ENCODE measurements at regions not wholly inside any gene's neighbourhood (a gene's known extent, or its start where the extent isn't known, plus 50 kb on each side); places are given as distances from the start of the nearest gene placed in this dataset.

DNA sequence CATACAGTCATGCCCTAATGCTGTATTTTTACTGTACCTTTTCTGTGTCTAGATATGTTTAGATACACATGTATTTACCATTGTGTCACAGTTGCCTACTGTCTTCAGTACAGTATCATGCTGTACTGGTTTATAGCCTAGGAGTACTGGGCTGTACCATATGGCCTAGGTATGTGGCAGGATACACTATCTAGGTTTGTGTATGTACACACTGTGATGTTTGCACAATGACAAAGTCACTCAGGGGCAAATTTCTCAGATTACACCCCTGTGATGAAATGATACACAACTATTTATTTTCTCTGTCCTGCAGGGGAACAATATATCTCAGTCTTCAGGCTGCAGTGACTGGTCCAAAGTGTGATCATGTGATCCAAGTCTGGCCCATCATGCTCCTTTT lies 1076.1 kb downstream of the VRK1 start (continued):
- TF ChIP-seq, protein P1, sequence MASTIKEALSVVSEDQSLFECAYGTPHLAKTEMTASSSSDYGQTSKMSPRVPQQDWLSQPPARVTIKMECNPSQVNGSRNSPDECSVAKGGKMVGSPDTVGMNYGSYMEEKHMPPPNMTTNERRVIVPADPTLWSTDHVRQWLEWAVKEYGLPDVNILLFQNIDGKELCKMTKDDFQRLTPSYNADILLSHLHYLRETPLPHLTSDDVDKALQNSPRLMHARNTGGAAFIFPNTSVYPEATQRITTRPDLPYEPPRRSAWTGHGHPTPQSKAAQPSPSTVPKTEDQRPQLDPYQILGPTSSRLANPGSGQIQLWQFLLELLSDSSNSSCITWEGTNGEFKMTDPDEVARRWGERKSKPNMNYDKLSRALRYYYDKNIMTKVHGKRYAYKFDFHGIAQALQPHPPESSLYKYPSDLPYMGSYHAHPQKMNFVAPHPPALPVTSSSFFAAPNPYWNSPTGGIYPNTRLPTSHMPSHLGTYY (CRISPR knock-in tag; IDR thresholded peaks at IDR 0.05): no peak

DNA sequence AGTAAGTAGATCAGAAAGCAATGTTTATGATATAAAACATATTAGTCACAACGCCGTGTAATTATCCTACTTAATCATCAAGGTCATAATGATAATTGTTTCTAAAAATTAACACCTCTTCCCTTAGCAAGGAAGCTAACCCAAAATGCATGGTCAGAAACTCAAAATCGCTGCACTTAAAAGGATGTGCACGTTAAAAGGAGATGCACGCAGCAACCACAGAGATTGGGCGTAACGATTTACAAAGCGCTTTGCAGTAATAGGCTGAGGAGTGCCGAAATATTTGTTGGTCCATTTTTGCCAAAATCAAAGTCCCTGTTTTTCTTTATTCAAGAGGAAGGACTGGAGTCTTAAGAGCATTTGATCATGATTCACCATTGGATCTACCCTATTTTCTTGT lies 1077.2 kb downstream of the VRK1 start:
- no peaks in the 10 kb centered on the region for H3K9me3 Mint-ChIP-seq
- no peak for DNase-seq (ENCODE audit: low spot score)
- ATAC-seq: no peak
- ChIA-PET CTCF (no interaction called here), POLR2A (no interaction called here)
- H3K4me3 Mint-ChIP-seq: no peak overlapping the region
- no peaks in the 10 kb centered on the region for H3K36me3 Mint-ChIP-seq
- H3K27ac Mint-ChIP-seq: no peak overlapping the region
- peaks cover 20% of the 10 kb centered on the region for H3K4me1 Mint-ChIP-seq
- no peak for TF ChIP-seq SMAD3 (CRISPR knock-in tag; IDR thresholded peaks at IDR 0.05; ENCODE audit: borderline replicate concordance)
- TF ChIP-seq, protein P2, sequence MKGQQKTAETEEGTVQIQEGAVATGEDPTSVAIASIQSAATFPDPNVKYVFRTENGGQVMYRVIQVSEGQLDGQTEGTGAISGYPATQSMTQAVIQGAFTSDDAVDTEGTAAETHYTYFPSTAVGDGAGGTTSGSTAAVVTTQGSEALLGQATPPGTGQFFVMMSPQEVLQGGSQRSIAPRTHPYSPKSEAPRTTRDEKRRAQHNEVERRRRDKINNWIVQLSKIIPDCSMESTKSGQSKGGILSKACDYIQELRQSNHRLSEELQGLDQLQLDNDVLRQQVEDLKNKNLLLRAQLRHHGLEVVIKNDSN (CRISPR knock-in tag; IDR thresholded peaks at IDR 0.05): no peak
- no peak for TF ChIP-seq ETV6 (CRISPR knock-in tag; IDR thresholded peaks at IDR 0.05)
- TF ChIP-seq NR2C2 (CRISPR knock-in tag; IDR thresholded peaks at IDR 0.05): no peak
- TF ChIP-seq JUN (CRISPR knock-in tag; IDR thresholded peaks at IDR 0.05): no peak
- no peak for TF ChIP-seq NFE2L1 (CRISPR knock-in tag; IDR thresholded peaks at IDR 0.05)
- TF ChIP-seq, protein P3, sequence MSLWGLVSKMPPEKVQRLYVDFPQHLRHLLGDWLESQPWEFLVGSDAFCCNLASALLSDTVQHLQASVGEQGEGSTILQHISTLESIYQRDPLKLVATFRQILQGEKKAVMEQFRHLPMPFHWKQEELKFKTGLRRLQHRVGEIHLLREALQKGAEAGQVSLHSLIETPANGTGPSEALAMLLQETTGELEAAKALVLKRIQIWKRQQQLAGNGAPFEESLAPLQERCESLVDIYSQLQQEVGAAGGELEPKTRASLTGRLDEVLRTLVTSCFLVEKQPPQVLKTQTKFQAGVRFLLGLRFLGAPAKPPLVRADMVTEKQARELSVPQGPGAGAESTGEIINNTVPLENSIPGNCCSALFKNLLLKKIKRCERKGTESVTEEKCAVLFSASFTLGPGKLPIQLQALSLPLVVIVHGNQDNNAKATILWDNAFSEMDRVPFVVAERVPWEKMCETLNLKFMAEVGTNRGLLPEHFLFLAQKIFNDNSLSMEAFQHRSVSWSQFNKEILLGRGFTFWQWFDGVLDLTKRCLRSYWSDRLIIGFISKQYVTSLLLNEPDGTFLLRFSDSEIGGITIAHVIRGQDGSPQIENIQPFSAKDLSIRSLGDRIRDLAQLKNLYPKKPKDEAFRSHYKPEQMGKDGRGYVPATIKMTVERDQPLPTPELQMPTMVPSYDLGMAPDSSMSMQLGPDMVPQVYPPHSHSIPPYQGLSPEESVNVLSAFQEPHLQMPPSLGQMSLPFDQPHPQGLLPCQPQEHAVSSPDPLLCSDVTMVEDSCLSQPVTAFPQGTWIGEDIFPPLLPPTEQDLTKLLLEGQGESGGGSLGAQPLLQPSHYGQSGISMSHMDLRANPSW (CRISPR knock-in tag; conservative IDR thresholded peaks at IDR 0.05; ENCODE audit: low read depth): no peak
- TF ChIP-seq, protein P4, sequence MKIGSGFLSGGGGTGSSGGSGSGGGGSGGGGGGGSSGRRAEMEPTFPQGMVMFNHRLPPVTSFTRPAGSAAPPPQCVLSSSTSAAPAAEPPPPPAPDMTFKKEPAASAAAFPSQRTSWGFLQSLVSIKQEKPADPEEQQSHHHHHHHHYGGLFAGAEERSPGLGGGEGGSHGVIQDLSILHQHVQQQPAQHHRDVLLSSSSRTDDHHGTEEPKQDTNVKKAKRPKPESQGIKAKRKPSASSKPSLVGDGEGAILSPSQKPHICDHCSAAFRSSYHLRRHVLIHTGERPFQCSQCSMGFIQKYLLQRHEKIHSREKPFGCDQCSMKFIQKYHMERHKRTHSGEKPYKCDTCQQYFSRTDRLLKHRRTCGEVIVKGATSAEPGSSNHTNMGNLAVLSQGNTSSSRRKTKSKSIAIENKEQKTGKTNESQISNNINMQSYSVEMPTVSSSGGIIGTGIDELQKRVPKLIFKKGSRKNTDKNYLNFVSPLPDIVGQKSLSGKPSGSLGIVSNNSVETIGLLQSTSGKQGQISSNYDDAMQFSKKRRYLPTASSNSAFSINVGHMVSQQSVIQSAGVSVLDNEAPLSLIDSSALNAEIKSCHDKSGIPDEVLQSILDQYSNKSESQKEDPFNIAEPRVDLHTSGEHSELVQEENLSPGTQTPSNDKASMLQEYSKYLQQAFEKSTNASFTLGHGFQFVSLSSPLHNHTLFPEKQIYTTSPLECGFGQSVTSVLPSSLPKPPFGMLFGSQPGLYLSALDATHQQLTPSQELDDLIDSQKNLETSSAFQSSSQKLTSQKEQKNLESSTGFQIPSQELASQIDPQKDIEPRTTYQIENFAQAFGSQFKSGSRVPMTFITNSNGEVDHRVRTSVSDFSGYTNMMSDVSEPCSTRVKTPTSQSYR (CRISPR knock-in tag; IDR thresholded peaks at IDR 0.05): no peak
- TF ChIP-seq, protein P5, sequence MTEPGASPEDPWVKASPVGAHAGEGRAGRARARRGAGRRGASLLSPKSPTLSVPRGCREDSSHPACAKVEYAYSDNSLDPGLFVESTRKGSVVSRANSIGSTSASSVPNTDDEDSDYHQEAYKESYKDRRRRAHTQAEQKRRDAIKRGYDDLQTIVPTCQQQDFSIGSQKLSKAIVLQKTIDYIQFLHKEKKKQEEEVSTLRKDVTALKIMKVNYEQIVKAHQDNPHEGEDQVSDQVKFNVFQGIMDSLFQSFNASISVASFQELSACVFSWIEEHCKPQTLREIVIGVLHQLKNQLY (CRISPR knock-in tag; IDR thresholded peaks at IDR 0.05): no peak
- no peak for TF ChIP-seq EMX1 (CRISPR knock-in tag; IDR thresholded peaks at IDR 0.05)
- no peak for TF ChIP-seq SMAD4 (CRISPR knock-in tag; IDR thresholded peaks at IDR 0.05)
- no peaks in the 10 kb centered on the region; the same call in 1 of the 2 replicates for H3K27me3 Mint-ChIP-seq (ENCODE audit: low read depth)

DNA sequence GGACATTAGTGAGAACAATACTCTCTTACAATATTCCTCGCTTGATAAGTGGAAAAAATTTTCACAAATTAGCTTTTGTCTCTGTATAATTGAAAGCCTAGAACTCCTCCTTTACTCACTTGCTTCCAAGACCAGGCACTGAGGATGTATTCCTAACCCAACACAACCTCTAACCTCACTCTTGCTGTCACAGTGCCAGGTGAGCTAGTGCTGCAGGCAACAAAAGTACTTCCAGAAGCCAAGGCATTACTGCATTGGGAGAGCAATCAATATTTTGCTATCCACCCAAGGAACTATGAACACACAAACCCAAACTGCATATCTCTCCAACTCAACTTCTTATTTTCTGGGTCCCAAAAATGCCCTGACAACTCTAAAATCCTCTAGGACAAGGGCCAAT lies 1081.0 kb downstream of the VRK1 start:
- ChIA-PET POLR2A (no interaction called here), CTCF (no interaction called here)
- Mint-ChIP-seq H3K27me3 (ENCODE audit: low read depth) (no peaks in the 10 kb centered on the region; the same call in 1 of the 2 replicates), H3K9me3 (no peaks in the 10 kb centered on the region), H3K27ac (no peak overlapping the region), H3K36me3 (no peaks in the 10 kb centered on the region), H3K4me3 (no peak overlapping the region), H3K4me1 (peaks cover 20% of the 10 kb centered on the region)
- ATAC-seq (no peak), DNase-seq (ENCODE audit: low spot score) (no peak)
- TF ChIP-seq GRHL2 (CRISPR knock-in tag; IDR thresholded peaks at IDR 0.05; ENCODE audit: insufficient replicate concordance, severe bottlenecking): no peak
- TF ChIP-seq MYBL2 (CRISPR knock-in tag; IDR thresholded peaks at IDR 0.05): no peak
- TF ChIP-seq, protein P6, sequence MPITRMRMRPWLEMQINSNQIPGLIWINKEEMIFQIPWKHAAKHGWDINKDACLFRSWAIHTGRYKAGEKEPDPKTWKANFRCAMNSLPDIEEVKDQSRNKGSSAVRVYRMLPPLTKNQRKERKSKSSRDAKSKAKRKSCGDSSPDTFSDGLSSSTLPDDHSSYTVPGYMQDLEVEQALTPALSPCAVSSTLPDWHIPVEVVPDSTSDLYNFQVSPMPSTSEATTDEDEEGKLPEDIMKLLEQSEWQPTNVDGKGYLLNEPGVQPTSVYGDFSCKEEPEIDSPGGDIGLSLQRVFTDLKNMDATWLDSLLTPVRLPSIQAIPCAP (CRISPR knock-in tag; IDR thresholded peaks at IDR 0.05): no peak
- TF ChIP-seq, protein P7, sequence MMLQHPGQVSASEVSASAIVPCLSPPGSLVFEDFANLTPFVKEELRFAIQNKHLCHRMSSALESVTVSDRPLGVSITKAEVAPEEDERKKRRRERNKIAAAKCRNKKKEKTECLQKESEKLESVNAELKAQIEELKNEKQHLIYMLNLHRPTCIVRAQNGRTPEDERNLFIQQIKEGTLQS (CRISPR knock-in tag; conservative IDR thresholded peaks at IDR 0.05): no peak
- no peak for TF ChIP-seq GTF2I (CRISPR knock-in tag; conservative IDR thresholded peaks at IDR 0.05)
- TF ChIP-seq, protein P2 (CRISPR knock-in tag; IDR thresholded peaks at IDR 0.05): no peak
- TF ChIP-seq EMX1 (CRISPR knock-in tag; IDR thresholded peaks at IDR 0.05): no peak
- no peak for TF ChIP-seq ATF1 (CRISPR knock-in tag; IDR thresholded peaks at IDR 0.05)
- no peak for TF ChIP-seq RORB (CRISPR knock-in tag; IDR thresholded peaks at IDR 0.05)
- TF ChIP-seq TEAD1 (CRISPR knock-in tag; IDR thresholded peaks at IDR 0.05): no peak
- no peak for TF ChIP-seq ZNF671 (CRISPR knock-in tag; IDR thresholded peaks at IDR 0.05)
- TF ChIP-seq, protein P5 (CRISPR knock-in tag; IDR thresholded peaks at IDR 0.05): no peak
- TF ChIP-seq, protein P8, sequence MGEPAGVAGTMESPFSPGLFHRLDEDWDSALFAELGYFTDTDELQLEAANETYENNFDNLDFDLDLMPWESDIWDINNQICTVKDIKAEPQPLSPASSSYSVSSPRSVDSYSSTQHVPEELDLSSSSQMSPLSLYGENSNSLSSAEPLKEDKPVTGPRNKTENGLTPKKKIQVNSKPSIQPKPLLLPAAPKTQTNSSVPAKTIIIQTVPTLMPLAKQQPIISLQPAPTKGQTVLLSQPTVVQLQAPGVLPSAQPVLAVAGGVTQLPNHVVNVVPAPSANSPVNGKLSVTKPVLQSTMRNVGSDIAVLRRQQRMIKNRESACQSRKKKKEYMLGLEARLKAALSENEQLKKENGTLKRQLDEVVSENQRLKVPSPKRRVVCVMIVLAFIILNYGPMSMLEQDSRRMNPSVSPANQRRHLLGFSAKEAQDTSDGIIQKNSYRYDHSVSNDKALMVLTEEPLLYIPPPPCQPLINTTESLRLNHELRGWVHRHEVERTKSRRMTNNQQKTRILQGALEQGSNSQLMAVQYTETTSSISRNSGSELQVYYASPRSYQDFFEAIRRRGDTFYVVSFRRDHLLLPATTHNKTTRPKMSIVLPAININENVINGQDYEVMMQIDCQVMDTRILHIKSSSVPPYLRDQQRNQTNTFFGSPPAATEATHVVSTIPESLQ (CRISPR knock-in tag; IDR thresholded peaks at IDR 0.05): no peak

Measured in WTC11 (cell line).